GM12892 (cell line): ENCODE measurements at regions not wholly inside any gene's neighbourhood (a gene's known extent, or its start where the extent isn't known, plus 50 kb on each side); places are given as distances from the start of the nearest gene placed in this dataset.
"Not testable (repeated sequence)": the region's sequence is repeated elsewhere in the genome, so short reads cannot be mapped to it uniquely, and the experiment has no call there.

Experiments
- POLR2A ChIP-seq: IDR thresholded peaks from 2 replicates; pipeline ENCODE4 v1.6.1; 2011; ENCODE audit warnings: low read depth, low read length, control low read depth
- POLR2AphosphoS5 ChIP-seq: IDR thresholded peaks from 2 replicates; pipeline ENCODE4 v1.6.1; 2011; ENCODE audit warnings: low read depth, low read length, control low read depth

DNA sequence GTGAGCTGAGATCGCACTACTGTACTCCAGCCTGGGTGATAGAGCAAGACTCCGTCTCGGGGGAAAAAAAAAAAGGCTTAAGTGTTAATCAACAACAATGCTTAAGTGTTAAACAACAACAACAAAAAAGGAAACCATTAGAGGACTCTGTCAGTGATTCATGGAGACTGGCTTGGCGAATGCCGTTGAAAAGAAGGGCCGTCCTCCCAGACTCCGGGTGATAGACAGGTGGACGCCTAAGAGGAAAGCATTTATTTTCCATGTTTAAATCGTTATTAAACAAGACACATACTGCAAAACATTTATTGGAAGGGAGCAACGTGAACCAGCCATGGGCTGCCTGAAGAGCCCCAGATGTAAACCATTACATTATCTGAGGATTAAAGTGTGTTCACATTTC lies 137.8 kb upstream of the TPTE start:
- not testable (repeated sequence) for TF ChIP-seq POLR2AphosphoS5, POLR2A
